ENCODE measurements at regions not wholly inside any gene's neighbourhood (a gene's known extent, or its start where the extent isn't known, plus 50 kb on each side); places are given as distances from the start of the nearest gene placed in this dataset.

GRCh38 chr3:147129665-147130064 is 276.7 kb downstream of the ZIC4 start:
- no peak for TF ChIP-seq CTCF (IDR thresholded peaks at IDR 0.05)
- no peak for TF ChIP-seq POLR2AphosphoS5 (IDR thresholded peaks at IDR 0.05)
- no peak for TF ChIP-seq POLR2A (IDR thresholded peaks at IDR 0.05)
